ENCODE measurements at regions not wholly inside any gene's neighbourhood (a gene's known extent, or its start where the extent isn't known, plus 50 kb on each side); places are given as distances from the start of the nearest gene placed in this dataset.

- H3K4me3 ChIP-seq (ENCODE audit: low read depth, low read length): no peak overlapping the region
- in situ Hi-C loops (cut with HindIII; ENCODE audit: low pct_ligation_motif_present, low sequenced_read_pairs): no loop called here
- H3K27ac ChIP-seq: no peak overlapping the region
- no peak for TF ChIP-seq CTCF (IDR thresholded peaks at IDR 0.05; ENCODE audit: low read depth, low read length, missing control alignments)
- no peaks in the 10 kb centered on the region for H3K27me3 ChIP-seq (replicated peaks)
- no peaks in the 10 kb centered on the region for H3K36me3 ChIP-seq (replicated peaks)
- DNase-seq: peak; percentile 83
These were observed 248.7 kb upstream of the EGLN3 start for GRCh38 chr14:34199585-34199984.

GRCh38 chr14:34198096-34198495 lies 247.2 kb upstream of the EGLN3 start:
- no peak for DNase-seq
- no peak for TF ChIP-seq CTCF (IDR thresholded peaks at IDR 0.05; ENCODE audit: low read depth, low read length, missing control alignments)
- H3K27me3 ChIP-seq (replicated peaks): no peaks in the 10 kb centered on the region
- no peaks in the 10 kb centered on the region for H3K36me3 ChIP-seq (replicated peaks)
- no peak overlapping the region for H3K27ac ChIP-seq
- in situ Hi-C loops (cut with HindIII; ENCODE audit: low pct_ligation_motif_present, low sequenced_read_pairs): no loop called here
- H3K4me3 ChIP-seq (ENCODE audit: low read depth, low read length): no peak overlapping the region

GRCh38 chr14:34195964-34196363 lies 245.1 kb upstream of the EGLN3 start:
- no peaks in the 10 kb centered on the region for H3K36me3 ChIP-seq (replicated peaks)
- no peaks in the 10 kb centered on the region for H3K27me3 ChIP-seq (replicated peaks)
- no peak for DNase-seq
- TF ChIP-seq CTCF (IDR thresholded peaks at IDR 0.05; ENCODE audit: low read depth, low read length, missing control alignments): no peak
- H3K27ac ChIP-seq: no peak overlapping the region
- in situ Hi-C loops (cut with HindIII; ENCODE audit: low pct_ligation_motif_present, low sequenced_read_pairs): no loop called here
- H3K4me3 ChIP-seq (ENCODE audit: low read depth, low read length): no peak overlapping the region

DNA sequence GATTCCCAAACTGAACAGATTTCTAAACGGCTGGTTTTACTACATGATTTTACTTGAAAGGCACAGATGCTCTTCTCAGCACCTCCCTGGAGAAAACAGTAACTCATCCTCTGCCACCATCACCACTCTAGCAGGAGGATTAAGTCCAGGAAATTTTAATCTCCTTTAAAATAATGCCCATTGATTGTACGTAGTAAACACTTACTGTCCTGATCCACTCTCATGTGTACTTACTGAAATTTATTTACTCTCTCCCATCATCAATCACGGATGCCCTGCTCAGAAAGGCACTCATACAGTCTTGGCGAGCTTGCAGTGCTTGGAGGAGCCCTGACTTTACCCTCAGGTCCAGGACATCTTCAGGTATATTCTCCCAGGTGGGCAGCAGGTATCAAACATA lies 239.8 kb upstream of the EGLN3 start:
- H3K27me3 ChIP-seq (replicated peaks): no peaks in the 10 kb centered on the region
- no peak for DNase-seq
- no peak overlapping the region for H3K27ac ChIP-seq
- in situ Hi-C loops (cut with HindIII; ENCODE audit: low pct_ligation_motif_present, low sequenced_read_pairs): no loop called here
- H3K4me3 ChIP-seq (ENCODE audit: low read depth, low read length): no peak overlapping the region
- TF ChIP-seq CTCF (IDR thresholded peaks at IDR 0.05; ENCODE audit: low read depth, low read length, missing control alignments): no peak
- no peaks in the 10 kb centered on the region for H3K36me3 ChIP-seq (replicated peaks)

DNA sequence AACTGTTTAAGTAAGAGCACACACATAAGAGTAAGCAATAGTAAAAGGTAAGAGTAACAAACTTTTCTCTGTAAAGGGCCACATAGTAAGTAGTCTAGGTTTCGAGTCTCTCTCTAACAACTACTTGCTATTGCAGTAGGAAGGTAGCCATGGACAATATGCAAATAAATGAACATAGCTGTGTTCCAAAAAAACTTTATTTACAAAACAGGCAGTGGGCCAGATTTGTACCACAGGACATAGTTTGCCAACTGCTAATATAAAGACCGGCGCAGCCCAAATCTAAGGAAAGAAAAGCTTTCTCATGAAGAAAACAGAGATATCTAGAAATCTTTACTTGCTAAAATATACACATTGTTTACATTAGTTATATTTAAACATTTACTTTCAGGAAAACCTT lies 239.0 kb upstream of the EGLN3 start:
- Histone ChIP-seq H3K36me3 (replicated peaks) (no peaks in the 10 kb centered on the region), H3K27ac (no peak overlapping the region), H3K27me3 (replicated peaks) (no peaks in the 10 kb centered on the region), H3K4me3 (ENCODE audit: low read depth, low read length) (no peak overlapping the region)
- no peak for TF ChIP-seq CTCF (IDR thresholded peaks at IDR 0.05; ENCODE audit: low read depth, low read length, missing control alignments)
- in situ Hi-C loops (cut with HindIII; ENCODE audit: low pct_ligation_motif_present, low sequenced_read_pairs): no loop called here
- no peak for DNase-seq

DNA sequence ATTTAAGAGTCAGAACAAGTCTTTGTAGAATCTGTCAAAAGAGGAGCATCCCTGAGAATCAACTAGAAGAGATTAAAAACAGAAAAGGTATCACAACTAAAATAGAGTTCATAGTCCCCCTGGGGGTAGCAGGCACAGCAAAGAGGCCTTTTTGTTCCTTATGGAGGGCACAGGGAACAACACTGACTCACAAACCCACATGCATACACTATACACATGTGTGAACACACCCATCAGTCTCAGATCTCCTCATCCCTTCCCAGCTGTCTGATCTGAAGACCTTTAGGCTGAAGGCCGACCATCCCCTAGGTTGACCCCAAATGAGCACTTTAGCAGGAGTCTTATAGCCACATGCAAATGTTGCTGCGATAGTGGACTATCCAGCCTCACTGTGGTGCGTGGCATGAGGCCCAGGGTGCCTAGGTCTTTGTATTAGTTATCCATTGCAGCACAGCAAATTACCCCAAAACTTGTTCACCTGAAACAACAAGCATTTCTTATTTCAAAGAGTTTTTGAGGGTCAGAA lies 236.7 kb upstream of the EGLN3 start:
- Histone ChIP-seq H3K4me3 (ENCODE audit: low read depth, low read length) (no peak overlapping the region), H3K36me3 (replicated peaks) (no peaks in the 10 kb centered on the region), H3K27me3 (replicated peaks) (no peaks in the 10 kb centered on the region), H3K27ac (no peak overlapping the region)
- DNase-seq: no peak
- no peak for TF ChIP-seq CTCF (IDR thresholded peaks at IDR 0.05; ENCODE audit: low read depth, low read length, missing control alignments)
- in situ Hi-C loops (cut with HindIII; ENCODE audit: low pct_ligation_motif_present, low sequenced_read_pairs): no loop called here

Measured in brain microvascular endothelial cell (primary cell).